ENCODE measurements at regions not wholly inside any gene's neighbourhood (a gene's known extent, or its start where the extent isn't known, plus 50 kb on each side); places are given as distances from the start of the nearest gene placed in this dataset.

DNA sequence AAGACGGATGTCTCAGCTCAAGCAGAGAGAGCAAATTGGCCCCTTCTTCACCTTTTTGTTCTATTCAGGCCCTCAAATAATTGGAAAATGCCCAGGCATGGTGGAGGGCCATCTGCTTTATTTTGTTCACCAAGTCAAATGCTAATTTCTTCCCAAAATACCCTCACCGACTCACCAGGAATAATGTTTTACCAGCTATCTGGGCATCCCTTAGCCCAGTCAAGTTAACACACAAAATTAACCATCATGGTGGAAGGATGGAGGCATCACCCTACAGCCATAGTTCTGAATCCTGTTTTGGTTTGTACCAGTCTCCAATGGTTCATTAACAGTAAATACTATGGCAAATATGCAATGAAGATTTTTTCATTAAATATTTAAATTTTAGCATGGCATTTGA is 51.7 kb upstream of the SERP2 start:
- Histone ChIP-seq H3K9me2 (replicated peaks; ENCODE audit: low read depth, low read length) (no peaks in the 10 kb centered on the region), H3F3A (ENCODE audit: low read depth) (no peaks in the 10 kb centered on the region), H3K4me1 (ENCODE audit: insufficient read depth, low read length, poor library complexity, severe bottlenecking) (no peaks in the 10 kb centered on the region), H3K79me2 (ENCODE audit: insufficient read depth, low read length) (no peaks in the 10 kb centered on the region), H3K36me3 (ENCODE audit: insufficient read depth, low read length) (no peaks in the 10 kb centered on the region), H3K27me3 (ENCODE audit: insufficient read depth, low read length, poor library complexity, severe bottlenecking) (no peaks in the 10 kb centered on the region), H3K4me3 (ENCODE audit: low read length, poor library complexity, severe bottlenecking) (no peak overlapping the region), H3K9ac (ENCODE audit: low read depth, low read length, poor library complexity, severe bottlenecking) (no peak overlapping the region), H2AFZ (ENCODE audit: low read length) (no peak overlapping the region), H4K20me1 (ENCODE audit: insufficient read depth, low read length, poor library complexity, severe bottlenecking) (no peaks in the 10 kb centered on the region), H3K9me3 (ENCODE audit: insufficient read depth, low read depth, low read length) (no peaks in the 10 kb centered on the region), H3K4me2 (ENCODE audit: low read depth, low read length, poor library complexity, severe bottlenecking) (no peak overlapping the region)
- TF ChIP-seq EZH2phosphoT487 (IDR thresholded peaks at IDR 0.05; ENCODE audit: borderline replicate concordance), result no peak
- TF ChIP-seq, protein P1, sequence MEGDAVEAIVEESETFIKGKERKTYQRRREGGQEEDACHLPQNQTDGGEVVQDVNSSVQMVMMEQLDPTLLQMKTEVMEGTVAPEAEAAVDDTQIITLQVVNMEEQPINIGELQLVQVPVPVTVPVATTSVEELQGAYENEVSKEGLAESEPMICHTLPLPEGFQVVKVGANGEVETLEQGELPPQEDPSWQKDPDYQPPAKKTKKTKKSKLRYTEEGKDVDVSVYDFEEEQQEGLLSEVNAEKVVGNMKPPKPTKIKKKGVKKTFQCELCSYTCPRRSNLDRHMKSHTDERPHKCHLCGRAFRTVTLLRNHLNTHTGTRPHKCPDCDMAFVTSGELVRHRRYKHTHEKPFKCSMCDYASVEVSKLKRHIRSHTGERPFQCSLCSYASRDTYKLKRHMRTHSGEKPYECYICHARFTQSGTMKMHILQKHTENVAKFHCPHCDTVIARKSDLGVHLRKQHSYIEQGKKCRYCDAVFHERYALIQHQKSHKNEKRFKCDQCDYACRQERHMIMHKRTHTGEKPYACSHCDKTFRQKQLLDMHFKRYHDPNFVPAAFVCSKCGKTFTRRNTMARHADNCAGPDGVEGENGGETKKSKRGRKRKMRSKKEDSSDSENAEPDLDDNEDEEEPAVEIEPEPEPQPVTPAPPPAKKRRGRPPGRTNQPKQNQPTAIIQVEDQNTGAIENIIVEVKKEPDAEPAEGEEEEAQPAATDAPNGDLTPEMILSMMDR (conservative IDR thresholded peaks at IDR 0.05; ENCODE audit: low read length), result no peak

DNA sequence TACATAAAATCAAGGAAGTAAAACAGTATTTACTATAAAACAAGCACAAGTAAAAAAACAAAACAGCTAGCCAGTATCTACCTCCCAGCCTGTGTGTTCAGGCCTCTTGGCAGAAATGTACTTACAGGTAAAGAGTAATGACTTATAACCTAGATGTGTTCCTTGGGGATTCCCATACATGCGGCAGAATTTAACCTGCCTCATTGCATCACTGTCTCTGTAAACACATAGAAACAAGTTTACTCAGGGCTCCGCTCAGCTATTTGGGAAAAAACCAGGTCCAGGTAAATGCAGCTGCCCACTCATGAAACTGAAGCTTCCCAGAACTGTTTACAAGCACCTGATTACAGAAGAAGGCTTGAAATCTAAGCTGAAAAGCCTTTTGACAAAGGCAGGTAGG is 50.7 kb upstream of the SERP2 start:
- no peaks in the 10 kb centered on the region for H3K36me3 ChIP-seq (ENCODE audit: insufficient read depth, low read length)
- H3K4me2 ChIP-seq (ENCODE audit: low read depth, low read length, poor library complexity, severe bottlenecking), result no peak overlapping the region
- no peaks in the 10 kb centered on the region for H3K27me3 ChIP-seq (ENCODE audit: insufficient read depth, low read length, poor library complexity, severe bottlenecking)
- no peak overlapping the region for H3K9ac ChIP-seq (ENCODE audit: low read depth, low read length, poor library complexity, severe bottlenecking)
- H4K20me1 ChIP-seq (ENCODE audit: insufficient read depth, low read length, poor library complexity, severe bottlenecking), result no peaks in the 10 kb centered on the region
- H2AFZ ChIP-seq (ENCODE audit: low read length), result no peak overlapping the region
- H3K4me3 ChIP-seq (ENCODE audit: low read length, poor library complexity, severe bottlenecking), result no peak overlapping the region
- H3K9me3 ChIP-seq (ENCODE audit: insufficient read depth, low read depth, low read length), result no peaks in the 10 kb centered on the region; the same call in 1 of the 2 replicates
- no peaks in the 10 kb centered on the region for H3K4me1 ChIP-seq (ENCODE audit: insufficient read depth, low read length, poor library complexity, severe bottlenecking)
- no peaks in the 10 kb centered on the region for H3K9me2 ChIP-seq (replicated peaks; ENCODE audit: low read depth, low read length)
- no peaks in the 10 kb centered on the region for H3K79me2 ChIP-seq (ENCODE audit: insufficient read depth, low read length)
- TF ChIP-seq, protein P1 (conservative IDR thresholded peaks at IDR 0.05; ENCODE audit: low read length), result no peak
- TF ChIP-seq EZH2phosphoT487 (IDR thresholded peaks at IDR 0.05; ENCODE audit: borderline replicate concordance), result no peak
- H3F3A ChIP-seq (ENCODE audit: low read depth), result no peaks in the 10 kb centered on the region

GRCh38 chr13:44323754-44324153 is 49.9 kb upstream of the SERP2 start:
- H3K4me2 ChIP-seq (ENCODE audit: low read depth, low read length, poor library complexity, severe bottlenecking), result no peak overlapping the region
- H3K4me1 ChIP-seq (ENCODE audit: insufficient read depth, low read length, poor library complexity, severe bottlenecking), result no peaks in the 10 kb centered on the region
- no peaks in the 10 kb centered on the region for H3K79me2 ChIP-seq (ENCODE audit: insufficient read depth, low read length)
- H3K4me3 ChIP-seq (ENCODE audit: low read length, poor library complexity, severe bottlenecking), result no peak overlapping the region
- H3K36me3 ChIP-seq (ENCODE audit: insufficient read depth, low read length), result no peaks in the 10 kb centered on the region
- H3K27me3 ChIP-seq (ENCODE audit: insufficient read depth, low read length, poor library complexity, severe bottlenecking), result no peaks in the 10 kb centered on the region
- H3K9me2 ChIP-seq (replicated peaks; ENCODE audit: low read depth, low read length), result no peaks in the 10 kb centered on the region
- TF ChIP-seq, protein P1 (conservative IDR thresholded peaks at IDR 0.05; ENCODE audit: low read length), result no peak
- no peak for TF ChIP-seq EZH2phosphoT487 (IDR thresholded peaks at IDR 0.05; ENCODE audit: borderline replicate concordance)
- no peaks in the 10 kb centered on the region for H3F3A ChIP-seq (ENCODE audit: low read depth)
- H4K20me1 ChIP-seq (ENCODE audit: insufficient read depth, low read length, poor library complexity, severe bottlenecking), result no peaks in the 10 kb centered on the region
- H3K9me3 ChIP-seq (ENCODE audit: insufficient read depth, low read depth, low read length), result no peaks in the 10 kb centered on the region; the same call in 1 of the 2 replicates
- no peak overlapping the region for H3K9ac ChIP-seq (ENCODE audit: low read depth, low read length, poor library complexity, severe bottlenecking)
- no peak overlapping the region for H2AFZ ChIP-seq (ENCODE audit: low read length)
